Muscle of back (tissue), 3 donors: ENCODE measurements at regions not wholly inside any gene's neighbourhood (a gene's known extent, or its start where the extent isn't known, plus 50 kb on each side); places are given as distances from the start of the nearest gene placed in this dataset.
A peak's percentile ranks its signal among the peaks of the same experiment; 100 is the strongest.
"Not testable (repeated sequence)": the region's sequence is repeated elsewhere in the genome, so short reads cannot be mapped to it uniquely, and the experiment has no call there.

Experiments
- DNase-seq, 3 donors: peaks; one replicate each; pipeline versions ENCODE4 v3.0.0 to v3.0.0-alpha.2; 2013

DNA sequence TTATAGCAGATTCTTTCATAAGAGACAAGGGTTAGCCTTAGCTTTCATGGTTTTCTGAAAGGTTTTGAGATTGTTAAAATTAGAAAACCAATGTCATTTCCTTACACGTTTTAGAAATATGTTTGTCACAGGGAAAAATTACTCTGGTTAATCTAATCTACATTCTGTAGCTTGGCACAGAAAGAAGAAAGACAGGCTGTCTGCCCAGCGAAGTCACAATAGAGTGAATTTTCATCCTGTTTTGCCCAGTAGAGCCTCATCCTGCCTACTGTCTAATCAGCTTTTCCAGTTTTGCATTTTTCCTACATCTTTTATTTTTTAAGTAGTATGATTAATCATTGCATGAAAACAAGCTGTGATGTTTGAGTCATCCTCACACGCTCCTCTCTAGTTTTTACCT, 688.8 kb downstream of the MTRR start:
- no peak for DNase-seq

DNA sequence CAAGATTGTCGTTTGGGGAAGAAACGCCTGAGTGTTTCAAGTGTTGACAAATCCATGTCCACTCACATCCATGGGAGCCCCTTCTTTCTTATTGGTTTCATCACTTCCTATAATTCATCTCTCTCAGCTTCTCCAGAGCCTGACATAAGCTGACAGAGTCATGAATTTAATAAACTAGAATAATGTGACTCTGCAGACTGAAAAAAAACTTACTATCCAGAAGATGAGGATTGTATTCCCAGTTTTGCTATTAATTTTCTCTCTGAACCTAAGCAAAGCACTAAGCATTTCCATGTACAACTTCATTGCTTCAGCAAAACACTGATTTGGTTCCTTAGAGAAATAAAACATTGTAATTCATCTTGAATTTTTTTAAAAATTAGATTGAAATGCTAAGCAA, 691.8 kb downstream of the MTRR start:
- peak; percentile 44 to 71 (median 52) for DNase-seq

DNA sequence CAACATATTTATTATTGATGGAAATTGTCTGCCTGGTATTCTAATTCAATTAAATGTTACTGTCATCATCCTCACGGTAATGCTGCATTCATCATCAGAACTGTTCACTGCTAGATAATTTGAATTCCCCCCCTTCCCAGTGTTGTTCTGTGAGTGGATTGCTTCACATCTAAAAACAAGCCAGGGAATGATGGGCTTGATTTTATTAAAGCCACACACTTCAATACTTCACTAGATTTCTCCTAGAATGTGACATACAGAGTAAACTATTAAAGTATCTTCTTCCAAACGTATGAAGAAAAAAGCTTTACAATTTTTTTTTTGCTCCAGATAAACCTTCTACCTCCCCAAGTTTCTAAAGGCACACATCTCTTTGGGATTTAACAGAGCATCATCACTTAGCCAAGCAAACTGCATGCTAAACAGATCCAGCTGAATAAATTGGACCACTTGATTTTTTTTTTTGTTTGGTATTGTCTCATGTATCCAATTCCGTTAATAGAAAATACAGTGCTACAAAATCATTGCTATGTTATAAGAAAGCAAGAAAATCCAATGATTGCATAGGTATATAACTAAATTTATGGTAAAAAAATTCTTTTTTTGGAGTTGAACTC, 692.4 kb downstream of the MTRR start:
- DNase-seq, result peak; percentile 69 to 87 (median 72)

GRCh38 chr5:8561854-8562253, 692.9 kb downstream of the MTRR start:
- DNase-seq, result peak in 2 of 3 donors; percentile 16 to 59

DNA sequence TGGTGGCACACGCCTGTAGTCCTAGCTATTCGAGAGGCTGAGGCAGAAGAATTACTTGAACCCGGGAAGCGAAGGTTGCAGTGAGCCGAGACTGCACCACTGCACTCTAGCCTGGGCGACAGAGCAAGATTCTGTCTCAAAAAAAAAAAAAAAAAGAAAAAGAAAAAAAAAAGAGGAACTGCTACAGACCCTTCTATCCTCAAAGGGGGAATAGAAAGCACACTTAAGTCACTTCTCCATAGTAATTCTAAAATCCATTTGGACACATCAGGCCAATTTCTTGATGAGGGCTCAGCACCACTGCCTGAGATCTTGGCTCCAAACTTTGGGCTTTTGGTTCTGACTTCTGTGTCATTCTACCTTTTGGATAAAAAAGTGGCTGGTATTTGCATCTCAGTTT, 694.6 kb downstream of the MTRR start:
- not testable (repeated sequence) for DNase-seq

DNA sequence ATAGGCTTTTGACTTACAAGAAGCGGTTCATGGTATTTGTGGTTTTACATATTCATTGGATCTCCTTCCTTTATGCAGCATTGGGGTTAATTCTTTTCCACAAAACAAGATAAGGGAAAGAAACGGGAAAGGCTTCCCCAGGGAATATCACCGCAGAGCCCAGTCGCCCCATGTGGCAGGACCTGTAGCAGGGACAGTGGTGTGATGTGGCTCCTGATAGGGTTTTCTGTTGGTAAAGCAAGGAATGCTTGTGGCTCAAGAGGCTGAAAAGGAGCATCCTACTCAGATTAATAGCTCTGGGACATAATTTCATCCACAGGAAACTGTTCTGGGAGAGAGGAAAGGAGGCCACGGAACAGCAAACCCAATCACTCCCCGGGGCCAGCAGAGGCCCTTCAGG, 699.9 kb downstream of the MTRR start:
- no peak for DNase-seq

DNA sequence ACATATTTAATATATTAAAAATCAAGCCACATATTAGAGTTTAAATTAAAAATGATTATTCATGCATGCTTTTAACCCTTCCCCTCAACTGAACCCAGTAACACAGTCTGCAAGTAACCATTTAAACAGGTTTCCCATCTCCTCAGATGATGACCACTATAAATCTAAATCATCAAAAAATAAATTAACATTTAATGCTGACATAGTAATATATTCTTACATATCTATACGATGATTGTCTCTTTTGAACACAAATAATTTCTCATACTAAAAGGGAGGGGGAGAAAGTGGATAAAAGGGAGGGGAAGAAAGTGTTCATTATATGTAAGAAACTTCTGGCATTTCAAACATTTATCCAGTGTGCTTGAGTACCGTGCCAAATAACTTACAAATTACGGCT, 701.6 kb downstream of the MTRR start:
- no peak for DNase-seq

- DNase-seq, result peak in 1 of 3 donors; percentile 8
Observed at GRCh38 chr5:8576178-8576577, 707.2 kb downstream of the MTRR start.

- peak in 1 of 3 donors; percentile 19 for DNase-seq
Observed at GRCh38 chr5:8577792-8578191, 708.8 kb downstream of the MTRR start.

- peak; percentile 2 to 37 (median 28) for DNase-seq
Observed at GRCh38 chr5:8580298-8580697, 711.4 kb downstream of the MTRR start.

- DNase-seq, result no peak
Observed at GRCh38 chr5:8581047-8581446, 712.1 kb downstream of the MTRR start.

GRCh38 chr5:8585230-8586018, 716.5 kb downstream of the MTRR start:
- no peak for DNase-seq

GRCh38 chr5:8590959-8591358, 722.0 kb downstream of the MTRR start:
- no peak for DNase-seq

DNA sequence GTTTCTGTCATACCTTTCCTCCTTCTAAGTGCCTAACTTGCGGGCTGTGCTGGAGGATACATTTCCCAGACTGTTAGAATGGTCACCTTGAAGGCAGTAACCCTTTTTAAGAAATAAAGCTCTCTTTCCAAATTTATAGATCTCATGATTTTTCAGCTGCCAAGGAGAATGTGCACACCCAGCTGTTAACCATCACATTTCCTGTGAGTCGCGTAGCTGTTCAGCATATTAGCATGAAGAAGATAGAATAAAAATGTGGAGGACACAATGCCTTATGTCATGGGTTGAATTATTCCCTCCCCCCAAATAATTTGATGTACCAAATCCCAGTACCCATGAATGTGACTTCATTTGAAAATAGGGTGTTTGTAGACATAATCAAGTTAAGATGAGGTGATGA, 729.4 kb downstream of the MTRR start:
- no peak for DNase-seq

DNA sequence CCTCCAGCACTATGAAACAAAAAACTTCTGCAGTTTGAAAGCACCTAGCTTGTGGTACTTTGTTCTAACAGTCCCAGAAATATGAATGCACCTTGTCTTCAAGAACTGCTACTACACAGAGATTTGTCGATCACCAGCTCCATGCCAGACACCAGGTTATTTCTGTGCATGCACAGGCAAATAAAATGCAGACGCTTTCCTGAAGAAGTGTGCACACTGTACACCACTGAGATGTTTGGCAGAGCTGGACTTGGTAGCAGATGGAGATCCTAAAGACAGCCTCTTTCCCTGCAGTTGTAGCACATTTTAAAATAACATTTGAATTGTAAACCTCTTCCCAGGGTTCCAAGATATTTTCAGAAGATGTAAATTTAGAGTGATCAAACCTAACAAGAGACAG, 730.0 kb downstream of the MTRR start:
- no peak for DNase-seq

DNA sequence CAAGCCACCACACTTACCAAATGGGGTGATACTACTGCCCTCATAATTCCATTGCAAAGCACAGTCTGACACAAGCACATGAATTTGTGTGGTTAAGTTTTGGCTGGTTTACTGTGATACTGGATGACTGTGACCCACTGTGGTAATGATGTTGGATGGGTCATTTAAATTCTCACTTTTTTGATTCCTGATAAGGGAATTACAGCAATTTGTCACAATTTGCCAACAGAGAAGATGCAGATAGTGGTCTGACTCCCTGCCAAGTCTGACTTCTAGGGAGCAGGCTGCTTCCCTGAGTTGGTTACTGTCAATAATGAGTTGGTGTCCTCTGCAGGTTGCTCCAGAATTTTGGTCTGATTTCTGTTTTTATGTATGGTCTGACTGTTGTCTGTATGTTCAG, 731.9 kb downstream of the MTRR start:
- DNase-seq, result no peak

DNA sequence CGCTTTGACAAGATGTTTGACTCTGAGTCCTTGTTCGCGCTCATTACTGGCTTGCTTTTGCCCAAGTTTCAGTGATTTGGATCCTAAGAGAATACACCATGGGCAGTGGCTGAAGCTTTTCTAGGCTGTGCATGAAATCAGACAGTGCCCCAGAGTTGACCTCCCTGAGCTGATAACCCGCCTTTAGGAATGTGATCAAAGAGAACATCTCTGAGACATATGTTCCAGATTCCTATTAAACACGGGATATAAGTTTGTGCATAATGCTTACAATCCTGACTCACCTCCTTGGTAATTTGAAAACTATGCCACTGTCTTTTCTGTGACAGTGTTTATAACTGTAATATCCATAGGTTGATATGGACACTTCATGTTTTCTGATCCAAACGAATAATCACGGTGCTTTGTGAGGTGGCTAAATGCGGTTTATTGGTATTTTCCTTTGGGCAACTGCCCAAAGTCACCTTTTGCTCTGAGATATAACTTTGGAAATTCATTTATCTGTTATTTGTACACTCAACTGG, 732.9 kb downstream of the MTRR start:
- DNase-seq, result peak in 1 of 3 donors; percentile 1

DNA sequence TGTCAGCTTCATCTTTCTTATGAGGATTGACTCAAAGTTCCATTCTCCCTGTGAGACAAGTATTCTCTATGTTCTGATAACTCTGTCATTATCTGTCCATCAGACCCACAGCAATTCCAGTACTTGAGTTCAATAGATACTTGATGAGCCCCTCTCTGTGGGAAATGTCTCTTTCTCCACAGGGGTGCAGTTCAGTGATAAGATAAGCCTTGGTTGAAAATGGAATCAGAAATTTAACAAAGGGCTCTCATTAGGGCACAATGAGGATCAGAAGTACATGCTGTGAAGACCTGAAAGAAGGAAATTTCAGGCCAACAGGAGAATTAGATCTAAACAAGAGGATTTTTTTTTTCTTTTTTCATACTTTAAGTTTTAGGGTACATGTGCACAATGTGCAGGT, 737.3 kb downstream of the MTRR start:
- no peak for DNase-seq

GRCh38 chr5:8611067-8611466, 742.1 kb downstream of the MTRR start:
- no peak for DNase-seq

DNA sequence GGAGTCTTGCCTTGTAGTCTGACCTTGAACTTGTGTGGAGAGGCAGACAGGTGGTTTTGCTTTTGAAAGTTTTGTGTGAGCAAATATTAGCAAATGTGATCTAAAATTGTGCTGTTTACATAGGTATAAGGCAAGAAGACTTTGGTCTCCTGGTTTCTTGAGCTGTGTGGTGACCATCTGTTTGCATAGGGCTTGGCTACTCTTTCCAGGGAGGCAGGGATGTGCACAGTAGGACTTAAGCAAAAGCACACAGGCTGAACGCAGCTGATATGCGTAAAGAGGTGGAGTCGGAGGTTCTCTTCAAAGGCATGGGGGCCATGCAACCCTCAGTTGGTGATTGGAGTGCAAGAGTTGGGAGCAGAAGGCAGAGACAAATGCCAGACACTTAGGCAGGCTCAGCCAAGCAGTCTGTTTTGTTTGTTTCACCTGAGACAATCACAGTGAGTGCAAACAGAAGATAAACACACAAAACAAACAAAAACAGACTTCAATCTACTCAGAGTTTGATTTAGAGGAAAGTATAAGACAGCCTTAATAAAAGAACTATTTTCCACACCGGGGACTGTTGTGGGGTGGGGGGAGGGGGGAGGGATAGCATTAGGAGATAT, 744.2 kb downstream of the MTRR start:
- DNase-seq, result no peak

- DNase-seq, result no peak
Observed at GRCh38 chr5:8615142-8615858, 746.4 kb downstream of the MTRR start.

- no peak for DNase-seq
Observed at GRCh38 chr5:8628521-8628920, 759.6 kb downstream of the MTRR start.
